ENCODE measurements at regions not wholly inside any gene's neighbourhood (a gene's known extent, or its start where the extent isn't known, plus 50 kb on each side); places are given as distances from the start of the nearest gene placed in this dataset.

DNA sequence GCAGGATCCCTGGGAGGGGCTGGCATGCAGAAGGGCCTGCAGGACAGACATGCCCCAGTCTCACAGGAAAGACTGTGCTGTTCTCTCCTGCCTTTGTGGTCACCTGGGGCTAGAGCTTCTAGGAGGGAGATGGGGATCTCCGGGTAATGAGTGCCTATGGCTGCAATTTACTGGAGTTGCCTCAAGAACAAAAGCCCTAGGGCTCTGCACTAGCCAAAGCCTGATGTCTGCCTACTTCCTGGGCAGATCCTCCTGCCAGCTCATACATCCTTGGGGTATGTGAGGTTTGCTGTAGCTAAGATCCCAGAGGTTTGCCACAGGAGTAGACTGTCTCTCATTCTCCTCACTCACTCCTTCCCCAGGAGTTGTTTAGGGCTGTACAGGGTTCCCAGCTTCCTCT is 106.9 kb upstream of the PPFIA2 start:
- no peak overlapping the region for H3K4me3 Mint-ChIP-seq
- TF ChIP-seq, protein P1, sequence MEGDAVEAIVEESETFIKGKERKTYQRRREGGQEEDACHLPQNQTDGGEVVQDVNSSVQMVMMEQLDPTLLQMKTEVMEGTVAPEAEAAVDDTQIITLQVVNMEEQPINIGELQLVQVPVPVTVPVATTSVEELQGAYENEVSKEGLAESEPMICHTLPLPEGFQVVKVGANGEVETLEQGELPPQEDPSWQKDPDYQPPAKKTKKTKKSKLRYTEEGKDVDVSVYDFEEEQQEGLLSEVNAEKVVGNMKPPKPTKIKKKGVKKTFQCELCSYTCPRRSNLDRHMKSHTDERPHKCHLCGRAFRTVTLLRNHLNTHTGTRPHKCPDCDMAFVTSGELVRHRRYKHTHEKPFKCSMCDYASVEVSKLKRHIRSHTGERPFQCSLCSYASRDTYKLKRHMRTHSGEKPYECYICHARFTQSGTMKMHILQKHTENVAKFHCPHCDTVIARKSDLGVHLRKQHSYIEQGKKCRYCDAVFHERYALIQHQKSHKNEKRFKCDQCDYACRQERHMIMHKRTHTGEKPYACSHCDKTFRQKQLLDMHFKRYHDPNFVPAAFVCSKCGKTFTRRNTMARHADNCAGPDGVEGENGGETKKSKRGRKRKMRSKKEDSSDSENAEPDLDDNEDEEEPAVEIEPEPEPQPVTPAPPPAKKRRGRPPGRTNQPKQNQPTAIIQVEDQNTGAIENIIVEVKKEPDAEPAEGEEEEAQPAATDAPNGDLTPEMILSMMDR (IDR thresholded peaks at IDR 0.05; ENCODE audit: unreplicated experiment in 3 of 3) = no peak

DNA sequence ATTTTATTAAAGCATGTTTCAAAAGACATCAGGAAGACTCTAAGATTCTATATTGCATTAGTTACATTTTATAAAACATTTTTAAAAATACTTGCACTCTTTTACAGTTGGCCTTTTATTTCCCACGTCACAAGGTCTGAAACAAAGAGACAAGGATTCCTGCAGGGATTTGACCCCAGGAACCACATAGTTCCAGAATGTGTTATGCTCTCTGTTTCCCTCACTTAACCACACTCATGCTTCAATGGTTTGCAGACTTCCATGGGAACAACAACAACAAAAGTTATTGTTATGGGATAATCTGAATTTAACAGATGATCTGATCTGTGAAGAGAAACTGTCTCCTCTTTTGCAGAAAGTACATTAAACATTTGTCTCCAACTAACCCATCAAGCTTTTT is 104.3 kb upstream of the PPFIA2 start:
- Mint-ChIP-seq H3K9me3 (no peaks in the 10 kb centered on the region), H3K27me3 (ENCODE audit: low read depth) (no peaks in the 10 kb centered on the region), H3K36me3 (ENCODE audit: low read depth) (no peaks in the 10 kb centered on the region), H3K27ac (no peak overlapping the region), H3K4me3 (no peak overlapping the region), H3K4me1 (no peaks in the 10 kb centered on the region)
- TF ChIP-seq, protein P1 (IDR thresholded peaks at IDR 0.05; ENCODE audit: unreplicated experiment in 3 of 3) = no peak

More for the DNA sequence above, 106.9 kb upstream of the PPFIA2 start:
- Mint-ChIP-seq H3K4me1 (no peaks in the 10 kb centered on the region), H3K36me3 (ENCODE audit: low read depth) (no peaks in the 10 kb centered on the region), H3K9me3 (no peaks in the 10 kb centered on the region), H3K27me3 (ENCODE audit: low read depth) (no peaks in the 10 kb centered on the region), H3K27ac (no peak overlapping the region)

- Mint-ChIP-seq H3K27ac (no peak overlapping the region), H3K36me3 (ENCODE audit: low read depth) (no peaks in the 10 kb centered on the region), H3K27me3 (ENCODE audit: low read depth) (no peaks in the 10 kb centered on the region), H3K4me1 (no peaks in the 10 kb centered on the region), H3K9me3 (no peaks in the 10 kb centered on the region), H3K4me3 (no peak overlapping the region)
- TF ChIP-seq, protein P1 (IDR thresholded peaks at IDR 0.05; ENCODE audit: unreplicated experiment in 3 of 3) = no peak
These were observed 100.4 kb upstream of the PPFIA2 start for GRCh38 chr12:81859521-81859920.

GRCh38 chr12:81843599-81843998 is 84.4 kb upstream of the PPFIA2 start:
- Mint-ChIP-seq H3K27ac (no peak overlapping the region), H3K4me3 (no peak overlapping the region), H3K27me3 (ENCODE audit: low read depth) (peaks cover 3% of the 10 kb centered on the region)

DNA sequence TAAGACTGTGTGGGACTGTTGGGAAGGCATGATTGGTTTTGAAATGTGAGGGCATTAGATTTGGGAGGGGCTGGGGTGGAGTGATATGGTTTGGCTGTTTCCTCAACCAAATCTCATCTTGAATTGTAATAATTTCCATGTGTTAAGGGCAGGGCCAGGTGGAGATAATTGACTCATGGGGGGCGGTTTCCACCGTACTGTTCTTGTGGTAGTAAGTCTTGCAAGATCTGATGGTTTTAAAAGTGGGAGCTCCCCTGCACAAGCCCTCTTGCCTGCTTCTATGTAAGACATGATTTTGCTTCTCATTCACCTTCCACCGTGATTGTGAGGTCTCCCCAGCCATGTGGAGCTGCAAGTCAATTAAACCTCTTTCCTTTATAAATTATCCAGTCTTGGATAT is 76.6 kb upstream of the PPFIA2 start:
- H3K27me3 Mint-ChIP-seq (ENCODE audit: low read depth) = no peaks in the 10 kb centered on the region
- H3K9me3 Mint-ChIP-seq = no peaks in the 10 kb centered on the region
- no peak overlapping the region for H3K27ac Mint-ChIP-seq
- TF ChIP-seq, protein P1 (IDR thresholded peaks at IDR 0.05; ENCODE audit: unreplicated experiment in 3 of 3) = no peak
- no peaks in the 10 kb centered on the region for H3K4me1 Mint-ChIP-seq
- no peak overlapping the region for H3K4me3 Mint-ChIP-seq
- H3K36me3 Mint-ChIP-seq (ENCODE audit: low read depth) = no peaks in the 10 kb centered on the region

More at GRCh38 chr12:81843599-81843998, 84.4 kb upstream of the PPFIA2 start:
- Mint-ChIP-seq H3K4me1 (no peaks in the 10 kb centered on the region), H3K36me3 (ENCODE audit: low read depth) (no peaks in the 10 kb centered on the region), H3K9me3 (no peaks in the 10 kb centered on the region)
- TF ChIP-seq, protein P1 (IDR thresholded peaks at IDR 0.05; ENCODE audit: unreplicated experiment in 3 of 3) = no peak

DNA sequence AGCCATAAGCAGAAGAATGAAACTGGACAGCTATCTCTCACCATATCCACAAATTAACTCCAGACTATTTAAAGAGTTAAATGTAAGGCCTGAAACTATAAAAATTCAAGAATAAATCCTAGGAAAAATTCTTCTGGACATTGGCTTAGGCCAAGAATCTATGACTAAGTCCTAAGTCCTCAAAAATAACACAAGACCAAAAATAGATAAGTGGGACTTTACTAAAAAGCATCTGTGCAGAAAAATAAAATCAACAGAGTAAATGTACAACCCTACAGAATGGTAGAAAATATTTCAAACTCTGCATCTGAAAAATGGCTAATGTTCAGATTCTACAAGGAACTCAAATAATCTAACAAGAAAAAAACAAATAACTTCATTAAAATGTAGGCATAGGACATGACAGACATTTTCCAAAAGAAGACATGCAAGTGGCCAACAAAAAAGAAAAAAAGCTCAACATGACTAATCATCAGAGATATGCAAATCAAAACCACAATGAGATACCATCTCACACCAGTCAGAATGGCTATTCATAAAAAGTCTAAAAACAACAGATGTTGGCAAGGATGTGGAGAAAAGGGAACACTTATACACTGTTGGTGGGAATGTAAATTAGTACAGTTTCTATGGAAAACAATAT is 61.0 kb upstream of the PPFIA2 start:
- peaks cover 13% of the 10 kb centered on the region for H3K9me3 Mint-ChIP-seq
- H3K4me3 Mint-ChIP-seq = no peak overlapping the region
- TF ChIP-seq, protein P1 (IDR thresholded peaks at IDR 0.05; ENCODE audit: unreplicated experiment in 3 of 3) = no peak
- H3K36me3 Mint-ChIP-seq (ENCODE audit: low read depth) = no peaks in the 10 kb centered on the region
- no peaks in the 10 kb centered on the region for H3K27me3 Mint-ChIP-seq (ENCODE audit: low read depth)
- H3K27ac Mint-ChIP-seq = no peak overlapping the region
- H3K4me1 Mint-ChIP-seq = no peaks in the 10 kb centered on the region
